ENCODE measurements at regions not wholly inside any gene's neighbourhood (a gene's known extent, or its start where the extent isn't known, plus 50 kb on each side); places are given as distances from the start of the nearest gene placed in this dataset.
A peak's percentile ranks its signal among the peaks of the same experiment; 100 is the strongest.
"Not testable (repeated sequence)": the region's sequence is repeated elsewhere in the genome, so short reads cannot be mapped to it uniquely, and the experiment has no call there.

- H3K27ac ChIP-seq; H3K9me3 ChIP-seq; H3K4me3 ChIP-seq; intact Hi-C loops (cut with DNase I; ENCODE audit: low total_unique reads); H3K4me1 ChIP-seq; DNase-seq; H3K27me3 ChIP-seq; H3K36me3 ChIP-seq: not testable (repeated sequence)
- 88 to 97% (median 93%) methylated on average over 12 to 13 of the region's 18 CpGs for WGBS, 5 donors
Measured at GRCh38 chr20:25774203-25774602, 77.5 kb upstream of the ZNF337 start.

GRCh38 chr20:25772437-25772836, 75.8 kb upstream of the ZNF337 start:
- intact Hi-C loops (cut with DNase I; ENCODE audit: low total_unique reads); H3K27ac ChIP-seq; H3K27me3 ChIP-seq; H3K9me3 ChIP-seq; H3K36me3 ChIP-seq; H3K4me3 ChIP-seq; H3K4me1 ChIP-seq; DNase-seq: not testable (repeated sequence)
- 86 to 93% (median 89%) methylated on average over 2 to 3 of the region's 3 CpGs for WGBS, 5 donors

GRCh38 chr20:25771818-25772217, 75.2 kb upstream of the ZNF337 start:
- intact Hi-C loops (cut with DNase I; ENCODE audit: low total_unique reads), result not testable (repeated sequence)

GRCh38 chr20:25761596-25761995, 64.9 kb upstream of the ZNF337 start:
- no peak overlapping the region for H3K27ac ChIP-seq
- intact Hi-C loops (cut with DNase I; ENCODE audit: low total_unique reads), result no loop called here
- H3K4me3 ChIP-seq, result no peak overlapping the region
- no peaks in the 10 kb centered on the region for H3K36me3 ChIP-seq
- TF ChIP-seq POLR2A (IDR thresholded peaks at IDR 0.05), result no peak
- no peak for TF ChIP-seq CTCF (IDR thresholded peaks at IDR 0.05)
- no peak for TF ChIP-seq POLR2AphosphoS5 (IDR thresholded peaks at IDR 0.05)
- no peak for TF ChIP-seq EP300 (IDR thresholded peaks at IDR 0.05)
- H3K27me3 ChIP-seq, result peaks cover 0 to 4% (median 0%) of the 10 kb centered on the region in 3 donors
- no peaks in the 10 kb centered on the region for H3K9me3 ChIP-seq
- no peaks in the 10 kb centered on the region for H3K4me1 ChIP-seq
- DNase-seq, result no peak

More at GRCh38 chr20:25771818-25772217, 75.2 kb upstream of the ZNF337 start:
- not testable (repeated sequence) for H3K9me3 ChIP-seq, DNase-seq, H3K27ac ChIP-seq, H3K36me3 ChIP-seq, H3K4me1 ChIP-seq, H3K4me3 ChIP-seq, H3K27me3 ChIP-seq
- WGBS, 5 donors, result no CpG with 5 or more reads among the region's 1 CpG

GRCh38 chr20:25761046-25761445, 64.4 kb upstream of the ZNF337 start:
- H3K4me1 ChIP-seq; DNase-seq; H3K27ac ChIP-seq; intact Hi-C loops (cut with DNase I; ENCODE audit: low total_unique reads); H3K27me3 ChIP-seq; H3K9me3 ChIP-seq; H3K4me3 ChIP-seq; H3K36me3 ChIP-seq: not testable (repeated sequence)
- WGBS, 5 donors, result 69 to 77% (median 73%) methylated on average over 2 of the region's 2 CpGs

GRCh38 chr20:25750765-25751696, 54.4 kb upstream of the ZNF337 start:
- Histone ChIP-seq H3K27me3 (no peaks in the 10 kb centered on the region), H3K27ac (peak overlapping the region in 4 of 5 donors; percentile 18 to 56 (median 40)), H3K4me1 (peaks cover 0 to 11% (median 3%) of the 10 kb centered on the region in 4 donors), H3K36me3 (no peaks in the 10 kb centered on the region), H3K9me3 (no peaks in the 10 kb centered on the region), H3K4me3 (peak overlapping the region; percentile 42 to 57 (median 48))
- peak; percentile 58 to 80 for DNase-seq
- intact Hi-C loops (cut with DNase I; ENCODE audit: low total_unique reads), result no loop called here
- WGBS, 5 donors, result 17 to 45% (median 29%) methylated on average over 32 to 36 of the region's 36 CpGs
- TF ChIP-seq POLR2A (IDR thresholded peaks at IDR 0.05) (no peak), POLR2AphosphoS5 (IDR thresholded peaks at IDR 0.05) (peak in 1 of 3 donors; percentile 18)

- TF ChIP-seq EP300 (IDR thresholded peaks at IDR 0.05) (no peak), POLR2AphosphoS5 (IDR thresholded peaks at IDR 0.05) (no peak), CTCF (IDR thresholded peaks at IDR 0.05) (no peak)
- 82 to 91% (median 89%) methylated on average over 9 of the region's 9 CpGs for WGBS, 5 donors
- Histone ChIP-seq H3K36me3 (no peaks in the 10 kb centered on the region), H3K4me1 (peaks cover 0 to 11% (median 3%) of the 10 kb centered on the region in 4 donors), H3K27me3 (no peaks in the 10 kb centered on the region), H3K9me3 (no peaks in the 10 kb centered on the region), H3K4me3 (peak overlapping the region; percentile 42 to 57 (median 48)), H3K27ac (peak overlapping the region in 2 of 5 donors; percentile 51 to 56)
- DNase-seq, result no peak
- intact Hi-C loops (cut with DNase I; ENCODE audit: low total_unique reads), result no loop called here
Measured at GRCh38 chr20:25750220-25750764, 53.6 kb upstream of the ZNF337 start.

Measured in stomach (tissue), 8 donors.